22Rv1 (cell line): ENCODE measurements at regions not wholly inside any gene's neighbourhood (a gene's known extent, or its start where the extent isn't known, plus 50 kb on each side); places are given as distances from the start of the nearest gene placed in this dataset.

Source experiments
- H3K27ac ChIP-seq: fragments of 450-650 bp; 2 replicates; pipeline ENCODE4 v1.5.1; 2017
- ZFX ChIP-seq: fragments of 450-650 bp; IDR thresholded peaks from 2 replicates; pipeline ENCODE4 v1.6.1; 2017; ENCODE audit warnings: antibody characterized with exemption, borderline replicate concordance
- TF ChIP-seq, protein P1 (sequence below): fragments of 450-650 bp; IDR thresholded peaks from 2 replicates; pipeline ENCODE4 v1.5.1; 2017; ENCODE audit warnings: mild to moderate bottlenecking

DNA sequence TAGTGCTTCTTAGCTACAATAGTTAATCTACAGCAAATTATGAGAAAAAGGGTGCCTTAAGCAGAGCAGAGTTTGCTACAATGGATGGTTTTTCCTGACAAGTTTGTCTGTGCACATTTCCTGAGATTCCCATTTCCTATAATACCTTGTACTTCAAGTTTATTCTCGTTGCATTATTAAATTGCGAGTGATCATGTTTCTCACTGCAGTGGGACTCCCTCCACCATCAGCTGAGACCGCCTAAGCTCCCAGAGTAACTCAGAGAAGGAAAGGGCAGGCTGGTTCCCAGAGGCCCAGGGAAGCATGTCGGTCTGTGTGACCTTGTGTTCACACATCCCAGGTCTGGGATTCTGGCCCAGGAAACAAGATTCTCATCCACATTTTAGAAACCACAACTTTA lies 162.1 kb downstream of the ARL4C start:
- TF ChIP-seq, protein P1, sequence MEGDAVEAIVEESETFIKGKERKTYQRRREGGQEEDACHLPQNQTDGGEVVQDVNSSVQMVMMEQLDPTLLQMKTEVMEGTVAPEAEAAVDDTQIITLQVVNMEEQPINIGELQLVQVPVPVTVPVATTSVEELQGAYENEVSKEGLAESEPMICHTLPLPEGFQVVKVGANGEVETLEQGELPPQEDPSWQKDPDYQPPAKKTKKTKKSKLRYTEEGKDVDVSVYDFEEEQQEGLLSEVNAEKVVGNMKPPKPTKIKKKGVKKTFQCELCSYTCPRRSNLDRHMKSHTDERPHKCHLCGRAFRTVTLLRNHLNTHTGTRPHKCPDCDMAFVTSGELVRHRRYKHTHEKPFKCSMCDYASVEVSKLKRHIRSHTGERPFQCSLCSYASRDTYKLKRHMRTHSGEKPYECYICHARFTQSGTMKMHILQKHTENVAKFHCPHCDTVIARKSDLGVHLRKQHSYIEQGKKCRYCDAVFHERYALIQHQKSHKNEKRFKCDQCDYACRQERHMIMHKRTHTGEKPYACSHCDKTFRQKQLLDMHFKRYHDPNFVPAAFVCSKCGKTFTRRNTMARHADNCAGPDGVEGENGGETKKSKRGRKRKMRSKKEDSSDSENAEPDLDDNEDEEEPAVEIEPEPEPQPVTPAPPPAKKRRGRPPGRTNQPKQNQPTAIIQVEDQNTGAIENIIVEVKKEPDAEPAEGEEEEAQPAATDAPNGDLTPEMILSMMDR, result no peak
- TF ChIP-seq ZFX, result no peak

DNA sequence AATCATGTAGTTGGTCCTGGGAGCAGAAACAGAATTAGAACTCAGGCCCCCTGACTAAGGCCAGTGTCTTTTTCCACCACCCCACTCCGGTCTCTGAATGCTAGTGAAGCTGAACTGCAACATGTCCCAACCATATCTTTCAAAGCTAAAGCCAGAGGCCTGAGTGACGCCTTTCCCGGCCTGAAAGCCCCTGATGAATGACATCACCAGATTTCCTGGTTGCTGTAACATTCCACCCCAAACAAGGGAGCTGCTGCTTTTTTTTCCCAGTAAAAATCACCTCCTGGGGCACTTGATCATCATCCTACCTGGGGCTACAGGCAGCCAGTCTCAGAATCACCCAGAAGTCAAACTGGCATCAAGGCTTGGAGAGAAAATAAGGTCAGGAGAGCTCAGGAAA lies 162.7 kb downstream of the ARL4C start:
- TF ChIP-seq, protein P1, result no peak
- no peak for TF ChIP-seq ZFX
- no peak overlapping the region for H3K27ac ChIP-seq

More for the DNA sequence above, 162.1 kb downstream of the ARL4C start:
- H3K27ac ChIP-seq, result no peak overlapping the region

DNA sequence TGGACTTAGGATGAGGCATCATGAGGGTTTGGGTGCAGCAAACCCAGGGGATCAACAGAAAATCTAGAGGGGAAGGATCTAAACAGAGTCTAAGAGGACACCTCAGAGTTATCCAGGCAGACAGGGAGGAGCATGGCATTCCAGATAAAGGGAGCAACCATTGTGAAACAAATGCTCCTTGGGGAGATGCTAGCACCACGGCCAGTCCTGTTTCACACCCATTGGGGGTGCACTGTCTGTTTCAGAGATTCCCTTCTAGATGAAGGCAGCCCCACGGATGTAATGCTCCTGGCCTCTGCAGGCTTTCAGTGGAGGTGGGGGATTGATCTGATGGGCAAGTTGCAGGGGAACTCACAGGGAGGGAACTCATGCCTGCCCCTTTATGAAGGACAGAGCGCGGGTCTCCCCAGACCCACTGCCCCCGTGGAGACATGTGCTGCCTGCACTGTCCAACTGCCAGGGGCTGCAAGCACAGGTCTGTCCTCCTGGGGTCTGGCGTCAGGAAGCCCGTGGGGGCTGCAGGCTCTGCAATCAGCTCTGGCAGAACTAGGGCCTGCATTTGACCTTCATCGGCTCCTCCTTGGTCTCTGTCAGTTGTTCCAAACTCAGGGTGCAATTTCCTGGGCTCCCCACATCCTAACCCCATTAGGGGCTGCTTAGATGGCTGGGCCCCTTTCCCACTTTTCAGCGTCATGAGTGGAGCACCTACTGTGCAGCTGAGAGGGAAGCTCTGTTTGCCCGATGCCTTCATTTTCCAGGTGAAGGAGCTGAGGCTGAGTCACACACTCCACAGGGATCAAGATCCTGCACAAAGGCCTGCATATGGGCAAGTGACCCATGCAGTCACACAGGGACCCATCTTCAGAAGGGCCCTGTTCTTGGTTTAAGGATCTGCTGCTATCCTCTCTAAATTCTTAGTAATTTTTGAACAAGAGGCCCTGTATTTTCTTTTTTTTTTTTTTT lies 163.4 kb downstream of the ARL4C start:
- H3K27ac ChIP-seq, result no peak overlapping the region
- TF ChIP-seq, protein P1, result no peak
- TF ChIP-seq ZFX, result no peak

DNA sequence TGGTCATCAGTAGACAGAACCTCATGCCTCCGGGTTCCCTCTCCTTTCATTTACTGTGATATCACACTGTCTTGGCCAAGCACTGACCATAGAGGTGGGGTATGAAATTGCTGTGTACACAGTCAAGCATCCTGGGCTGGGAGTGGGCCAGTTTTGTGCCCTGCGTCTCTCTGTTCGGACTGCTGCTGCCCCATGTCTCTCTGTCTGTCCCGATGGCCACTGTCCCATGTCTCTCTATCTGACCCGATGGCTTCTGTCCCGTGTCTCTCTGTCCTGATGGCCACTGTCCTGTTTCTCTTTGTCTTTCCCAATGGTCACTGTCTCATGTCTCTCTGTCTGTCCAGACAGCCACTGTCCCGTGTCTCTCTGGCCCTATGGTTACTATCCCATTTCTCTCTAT lies 164.9 kb downstream of the ARL4C start:
- no peak for TF ChIP-seq ZFX
- TF ChIP-seq, protein P1, result no peak
- H3K27ac ChIP-seq, result no peak overlapping the region

DNA sequence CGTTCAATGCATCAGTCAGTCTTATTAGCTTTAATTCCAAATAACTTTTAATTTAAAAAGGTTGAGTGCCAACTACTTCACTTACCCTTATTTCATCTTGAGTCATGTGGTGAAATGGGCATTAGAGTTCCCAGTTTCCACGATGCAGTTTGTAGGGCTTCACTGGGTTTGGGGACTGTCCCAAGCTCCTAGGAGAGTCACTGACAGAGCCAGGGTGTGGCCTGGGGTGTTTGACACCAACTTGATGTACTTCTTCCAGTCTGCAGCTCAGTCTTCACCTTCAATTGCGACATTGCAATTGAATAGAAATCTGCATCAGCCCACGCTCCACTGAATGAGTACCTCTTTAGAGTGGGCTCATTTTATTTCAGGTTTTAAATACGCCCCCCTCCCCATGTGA lies 165.3 kb downstream of the ARL4C start:
- no peak for TF ChIP-seq ZFX
- TF ChIP-seq, protein P1, result no peak

DNA sequence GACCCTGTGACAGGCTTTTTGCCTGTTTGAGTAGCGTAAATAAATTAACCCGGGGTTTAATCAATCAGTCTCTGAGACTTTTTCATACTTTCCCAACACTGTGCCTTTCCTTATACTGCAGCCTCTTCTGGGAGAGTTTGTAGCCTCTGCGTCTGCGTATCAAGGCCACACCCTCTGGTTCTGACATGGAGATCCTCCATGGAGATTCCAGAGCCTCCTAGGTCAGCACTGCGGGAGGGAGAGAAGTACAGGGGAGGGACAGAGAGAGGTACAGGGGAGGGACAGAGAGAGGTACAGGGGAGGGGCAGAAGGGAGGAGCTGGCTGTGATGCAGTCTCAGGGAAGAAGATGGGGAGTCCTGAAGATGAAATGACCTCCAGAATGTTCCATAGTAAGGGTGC lies 166.0 kb downstream of the ARL4C start:
- TF ChIP-seq ZFX, result no peak
- TF ChIP-seq, protein P1, result no peak
- H3K27ac ChIP-seq, result no peak overlapping the region

More for the DNA sequence above, 165.3 kb downstream of the ARL4C start:
- H3K27ac ChIP-seq, result no peak overlapping the region
